GM19239 (cell line): ENCODE measurements at regions not wholly inside any gene's neighbourhood (a gene's known extent, or its start where the extent isn't known, plus 50 kb on each side); places are given as distances from the start of the nearest gene placed in this dataset.

Experiments
- DNase-seq: peaks from one replicate; pipeline ENCODE4 v3.0.0; 2011; ENCODE audit warnings: low spot score; ENCODE audit not compliant: insufficient read length
- FAIRE-seq: peaks from 2 replicates; lab custom pipeline; 2011; peaks lifted over from hg19 to GRCh38; lab: Jason Lieb, UNC

- DNase-seq (no peak), FAIRE-seq (no peak)
These were observed 200.1 kb downstream of the CXCL12 start for GRCh38 chr10:44184633-44185314.

DNA sequence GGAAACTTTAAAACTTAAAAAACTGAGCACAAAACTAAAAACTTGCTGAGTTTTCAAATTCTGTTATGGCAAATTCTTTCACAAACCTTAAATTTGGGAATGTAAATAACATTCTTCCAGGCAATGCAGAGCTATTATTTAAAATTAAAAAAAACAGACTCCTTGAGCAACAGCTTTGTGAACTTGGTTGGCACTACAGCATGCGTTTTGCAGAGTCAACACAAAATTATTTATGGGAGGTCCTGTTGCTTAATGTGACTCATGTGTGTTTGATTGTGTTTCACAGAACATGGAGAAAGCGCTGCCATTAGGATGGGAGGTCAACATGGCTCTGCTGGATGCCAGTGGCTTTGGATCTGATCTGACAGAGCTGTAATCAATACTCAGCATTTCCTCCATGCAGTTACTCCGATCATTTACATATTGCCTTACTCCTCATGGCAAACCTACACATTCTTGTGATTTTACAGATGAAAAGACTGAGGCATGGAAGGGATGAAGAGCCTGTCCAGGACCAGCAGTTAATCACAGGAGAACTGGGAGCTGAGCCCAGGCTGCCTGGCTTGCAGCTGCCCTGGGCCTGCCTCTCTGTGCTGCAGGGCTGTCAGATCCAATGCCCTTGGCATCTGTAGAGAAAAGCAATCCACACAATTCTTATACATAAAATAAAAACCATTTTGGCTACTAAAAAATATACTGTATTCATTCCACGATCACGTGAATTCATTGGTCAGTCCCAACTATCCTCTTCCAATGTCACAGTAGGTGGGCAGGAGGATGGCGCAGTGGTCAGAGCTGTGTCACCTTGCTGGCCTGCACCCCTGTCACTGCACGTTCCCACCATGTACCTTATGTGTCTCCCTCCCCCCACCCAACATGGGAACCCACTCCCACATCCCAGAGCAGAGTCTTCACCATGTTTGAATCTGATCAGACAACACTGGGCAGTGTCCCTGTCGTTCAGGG is 200.9 kb downstream of the CXCL12 start:
- no peak for DNase-seq
- no peak for FAIRE-seq

GRCh38 chr10:44182909-44183308 is 202.0 kb downstream of the CXCL12 start:
- FAIRE-seq: no peak
- DNase-seq: no peak

GRCh38 chr10:44180321-44181168 is 204.4 kb downstream of the CXCL12 start:
- no peak for FAIRE-seq
- no peak for DNase-seq

GRCh38 chr10:44178856-44179255 is 206.0 kb downstream of the CXCL12 start:
- DNase-seq (no peak), FAIRE-seq (no peak)

DNA sequence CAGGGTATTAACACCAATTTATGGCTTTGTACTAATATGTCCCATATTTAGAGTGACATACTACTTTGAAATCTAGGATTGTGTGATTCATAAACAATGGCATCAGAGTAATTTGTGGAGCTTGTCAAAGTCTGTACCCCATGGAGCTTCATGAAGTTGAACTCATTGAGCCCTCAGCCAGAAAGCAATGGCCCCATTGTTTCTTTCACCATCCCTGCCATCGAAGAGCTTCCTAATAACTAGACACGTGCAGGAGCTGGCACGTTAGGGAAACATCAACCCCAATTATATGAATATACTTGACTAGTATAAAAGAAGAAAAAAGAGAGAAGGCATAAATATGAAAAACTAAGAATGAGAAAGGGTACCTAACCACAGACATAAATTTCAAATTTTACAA is 206.6 kb downstream of the CXCL12 start:
- FAIRE-seq (no peak), DNase-seq (no peak)

GRCh38 chr10:44177610-44178009 is 207.3 kb downstream of the CXCL12 start:
- no peak for FAIRE-seq
- DNase-seq: no peak

DNA sequence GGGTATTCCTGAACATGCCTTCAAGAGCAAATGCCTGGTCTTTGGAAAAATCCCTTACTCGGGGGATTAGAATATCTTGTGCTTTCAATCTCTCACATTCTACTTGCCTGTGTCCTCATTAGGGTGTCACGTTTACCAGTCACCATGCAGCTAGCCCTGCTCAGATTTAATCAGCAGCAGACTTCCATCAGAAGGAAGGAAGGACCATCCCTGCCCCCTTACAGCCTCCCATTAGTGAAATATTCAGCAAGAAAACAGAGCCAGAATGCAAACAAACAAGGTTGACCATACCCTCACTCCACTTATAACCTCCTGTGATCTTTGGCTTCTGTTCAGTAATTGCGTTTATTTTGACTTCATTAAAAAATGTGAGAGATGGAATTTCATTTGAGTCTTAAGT is 208.6 kb downstream of the CXCL12 start:
- no peak for DNase-seq
- no peak for FAIRE-seq

DNA sequence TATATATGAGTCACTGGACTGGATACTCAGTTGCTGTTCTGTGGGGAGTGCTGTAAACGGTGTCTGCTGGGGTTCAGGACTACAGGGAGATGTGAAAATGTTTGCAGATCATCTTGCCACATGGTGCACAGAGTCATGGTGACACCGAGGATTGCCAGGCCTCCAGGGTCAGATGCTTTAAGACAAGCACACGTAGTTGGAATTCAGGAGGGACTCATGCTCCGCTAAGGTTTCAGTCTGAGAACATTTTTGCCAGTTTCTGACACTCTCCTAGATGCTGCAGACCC is 211.3 kb downstream of the CXCL12 start:
- no peak for DNase-seq
- FAIRE-seq: no peak

GRCh38 chr10:44172883-44173607 is 211.9 kb downstream of the CXCL12 start:
- DNase-seq: no peak
- no peak for FAIRE-seq

GRCh38 chr10:44171765-44172164 is 213.1 kb downstream of the CXCL12 start:
- FAIRE-seq (no peak), DNase-seq (no peak)

DNA sequence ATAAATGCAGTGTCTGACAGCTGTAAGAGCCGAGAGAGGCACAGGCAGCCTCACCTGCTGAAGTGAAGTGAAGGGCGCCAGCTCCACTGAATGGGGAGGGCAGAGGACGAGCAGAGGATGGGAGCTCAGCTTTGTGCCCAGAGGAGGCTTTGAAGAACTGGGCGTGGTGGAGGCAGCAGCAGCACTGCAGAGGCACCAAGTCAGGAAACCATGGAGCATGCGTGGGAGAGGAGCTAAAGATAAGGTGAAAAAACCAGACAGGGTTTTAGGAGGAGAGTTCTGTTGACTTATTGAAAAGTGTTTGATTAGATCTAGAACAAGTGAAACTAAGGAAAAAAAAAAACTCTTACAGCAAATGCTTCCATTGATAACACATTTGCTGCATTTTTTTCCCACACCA is 216.4 kb downstream of the CXCL12 start:
- FAIRE-seq: no peak

DNA sequence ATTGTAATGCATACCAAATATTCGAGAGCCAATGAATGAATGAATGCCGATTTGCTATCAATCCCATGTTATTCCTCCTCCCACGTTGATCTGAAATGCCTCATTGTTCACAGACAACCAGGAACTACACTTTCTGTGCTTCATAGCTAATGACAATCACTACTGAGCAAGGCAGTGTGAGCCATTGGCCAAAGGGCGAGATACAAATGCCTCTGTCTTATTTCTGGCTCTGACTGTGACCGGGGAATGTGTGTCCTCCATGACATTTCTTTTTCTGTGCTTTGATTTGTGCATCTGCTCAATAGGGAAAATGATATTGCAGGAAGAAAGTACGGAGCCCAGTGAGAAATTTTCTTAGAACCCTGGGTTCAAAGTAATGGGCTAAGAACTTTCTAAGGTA is 217.1 kb downstream of the CXCL12 start:
- no peak for DNase-seq
- no peak for FAIRE-seq

More for the DNA sequence above, 216.4 kb downstream of the CXCL12 start:
- no peak for DNase-seq

DNA sequence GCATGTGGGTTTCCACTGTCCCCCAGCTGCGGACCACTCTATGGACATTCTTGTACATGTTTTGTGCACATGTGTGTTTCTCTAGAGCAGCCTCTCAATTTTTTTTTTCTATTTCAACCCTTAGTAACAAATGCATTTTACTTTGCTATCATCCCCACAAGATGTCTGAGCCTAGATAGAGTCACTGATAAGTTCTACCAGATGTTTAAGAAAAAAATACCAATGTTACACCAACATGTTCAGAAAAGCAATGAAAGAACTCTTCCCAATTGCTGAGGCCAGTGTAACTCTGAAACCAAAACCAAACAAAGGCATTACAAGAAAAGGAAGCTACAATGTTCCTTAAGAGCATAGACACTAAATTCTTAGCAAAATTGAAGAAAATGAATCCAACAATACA is 218.5 kb downstream of the CXCL12 start:
- DNase-seq (no peak), FAIRE-seq (no peak)

DNA sequence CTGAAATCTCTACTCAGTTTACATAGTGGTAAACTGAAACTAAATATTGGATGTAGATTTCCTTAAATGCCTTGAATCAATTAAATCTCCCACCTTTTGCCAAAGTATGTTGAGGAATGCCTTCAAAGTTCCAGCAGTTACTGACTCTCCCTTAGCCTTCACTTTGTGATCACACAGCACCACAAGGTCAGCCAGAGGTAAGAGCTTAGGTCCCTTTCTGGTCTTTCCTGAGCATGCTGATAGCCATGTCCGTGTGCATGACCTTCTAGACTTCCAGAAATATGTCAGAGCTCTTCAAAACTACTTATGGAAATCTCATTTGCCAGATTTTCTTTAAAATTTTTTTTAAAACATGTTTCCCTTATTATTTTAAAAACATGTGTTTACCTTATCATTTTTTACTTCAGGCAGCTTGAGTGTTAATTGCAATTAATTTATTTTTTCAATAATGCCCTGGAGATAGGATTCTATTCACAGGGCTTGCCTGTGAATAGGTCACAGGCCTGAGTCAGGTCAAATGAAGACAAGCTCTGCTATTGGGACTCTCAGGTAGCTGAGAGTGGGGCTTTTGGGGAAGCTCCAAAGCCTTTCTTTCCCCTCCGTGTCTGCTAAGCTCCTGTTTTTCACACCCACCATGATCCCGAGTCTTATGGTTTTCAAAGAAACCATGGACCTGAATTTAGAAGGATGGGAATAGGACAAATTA is 220.5 kb downstream of the CXCL12 start:
- FAIRE-seq (no peak), DNase-seq (no peak)

- DNase-seq: no peak
- no peak for FAIRE-seq
These were observed 223.7 kb downstream of the CXCL12 start for GRCh38 chr10:44161184-44161583.

GRCh38 chr10:44157574-44157973 is 227.3 kb downstream of the CXCL12 start:
- DNase-seq (no peak), FAIRE-seq (no peak)

DNA sequence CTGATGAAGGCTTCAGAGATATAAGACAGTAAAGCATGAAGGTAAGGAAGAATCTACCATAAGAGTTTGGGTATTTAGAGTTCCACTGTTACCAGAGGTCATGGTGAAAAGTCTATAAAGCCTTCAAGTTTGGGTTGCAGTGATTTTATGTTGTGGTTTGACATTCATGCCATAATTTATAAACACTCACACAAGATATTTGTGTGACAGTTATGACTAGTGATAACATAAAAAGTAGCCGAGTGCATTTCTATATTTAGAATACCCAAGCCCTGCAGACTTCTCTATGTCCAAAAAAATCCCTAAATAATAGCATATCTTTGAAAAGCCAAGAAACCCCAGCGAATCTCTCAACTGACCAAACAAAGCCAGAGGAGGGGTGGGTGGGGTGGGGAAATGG is 229.9 kb downstream of the CXCL12 start:
- DNase-seq (no peak), FAIRE-seq (no peak)

DNA sequence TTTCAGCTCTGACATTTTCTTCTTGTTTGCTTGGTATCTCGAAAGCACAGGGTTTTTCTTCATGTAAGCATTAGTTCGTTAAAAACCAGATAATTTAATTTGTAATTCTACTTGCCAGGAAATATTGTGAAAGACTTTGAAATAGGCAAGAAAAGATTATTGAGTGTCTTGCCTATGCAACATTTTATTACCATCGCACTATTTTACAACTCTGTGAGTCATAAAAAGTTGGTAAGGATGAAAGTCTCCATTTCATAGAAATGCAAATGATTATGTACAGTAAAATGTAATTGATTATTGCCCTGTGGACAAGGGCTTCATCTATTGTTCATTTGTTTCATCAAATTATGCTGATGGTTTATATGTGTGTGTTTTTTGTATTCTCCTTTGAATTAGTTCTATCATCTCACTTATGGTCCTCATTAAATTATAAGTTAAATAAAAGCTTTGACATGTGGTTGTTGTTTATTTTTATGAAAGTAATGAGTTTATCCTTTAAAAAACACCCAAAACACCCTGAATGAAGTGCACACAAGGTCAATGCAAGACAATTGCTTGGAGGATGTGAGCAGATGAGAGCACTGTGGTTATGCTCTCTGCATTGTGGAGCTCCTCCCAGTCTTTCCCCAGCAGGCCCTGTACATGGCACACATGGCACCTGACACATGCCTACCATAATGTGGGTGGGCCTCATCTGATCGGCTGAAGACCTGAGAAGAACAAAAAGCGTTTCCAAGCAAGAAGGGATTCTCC is 230.8 kb downstream of the CXCL12 start:
- no peak for FAIRE-seq
- no peak for DNase-seq
